Ascending aorta (tissue), 2 donors: ENCODE measurements at regions not wholly inside any gene's neighbourhood (a gene's known extent, or its start where the extent isn't known, plus 50 kb on each side); places are given as distances from the start of the nearest gene placed in this dataset.

Experiments used
- DNase-seq, 2 donors: peaks; one replicate each; pipeline ENCODE4 v3.0.0-alpha.2; 2019; ENCODE audit warnings: low spot score in 2 of 2
- H3K27ac ChIP-seq, 2 donors: fragments of 200-600 bp; sonication (generic); one replicate each; pipeline ENCODE4 v1.5.1; 2016 to 2017; ENCODE audit warnings: mild to moderate bottlenecking in 1 of 2
- H3K27me3 ChIP-seq: fragments of 200-600 bp; sonication (generic); one replicate; pipeline ENCODE4 v1.5.1; 2017
- H3K36me3 ChIP-seq, 2 donors: fragments of 200-600 bp; sonication (generic); one replicate each; pipeline ENCODE4 v1.5.1; 2016
- H3K4me1 ChIP-seq, 2 donors: fragments of 200-600 bp; sonication (generic); one replicate each; pipeline ENCODE4 v1.5.1; 2016 to 2017; ENCODE audit warnings: mild to moderate bottlenecking in 1 of 2
- H3K4me3 ChIP-seq, 2 donors: fragments of 200-600 bp; sonication (generic); one replicate each; pipeline ENCODE4 v1.5.1; 2016 to 2017; ENCODE audit warnings: mild to moderate bottlenecking in 1 of 2
- H3K9me3 ChIP-seq, 2 donors: fragments of 200-600 bp; sonication (generic); one replicate each; pipeline ENCODE4 v1.5.1; 2016
- CTCF ChIP-seq, 3 experiments: fragments of 200-600 bp in 2 of 3; fragments of 450-650 bp in 1 of 3; sonication (generic) in 2 of 3; IDR thresholded peaks; one replicate each; pipeline ENCODE4 v1.5.1; 2016 to 2019; ENCODE audit warnings: antibody characterized with exemption in 3 of 3, mild to moderate bottlenecking in 1 of 3, moderate library complexity in 1 of 3
- intact Hi-C: fragments of 100-400 bp; cut with DNase I; formaldehyde crosslinking; loops from one replicate; pipeline ENCODE4 v1.15.1; 2023

GRCh38 chr12:91853350-91854127 is 292.1 kb downstream of the BTG1 start:
- Histone ChIP-seq H3K27ac (no peak overlapping the region), H3K4me1 (no peaks in the 10 kb centered on the region), H3K4me3 (no peak overlapping the region), H3K9me3 (no peaks in the 10 kb centered on the region), H3K36me3 (no peaks in the 10 kb centered on the region), H3K27me3 (no peaks in the 10 kb centered on the region)
- no peak for TF ChIP-seq CTCF (IDR thresholded peaks at IDR 0.05)
- no peak for DNase-seq
- intact Hi-C loops: no loop called here

- H3K4me3 ChIP-seq: no peak overlapping the region
- no peak overlapping the region for H3K27ac ChIP-seq
- TF ChIP-seq CTCF (IDR thresholded peaks at IDR 0.05): no peak
- H3K36me3 ChIP-seq: no peaks in the 10 kb centered on the region
- H3K9me3 ChIP-seq: no peaks in the 10 kb centered on the region
- no peak for DNase-seq
- intact Hi-C loops: no loop called here
- H3K4me1 ChIP-seq: no peaks in the 10 kb centered on the region
- H3K27me3 ChIP-seq: no peaks in the 10 kb centered on the region
Measured at GRCh38 chr12:91852634-91853033, 293.0 kb downstream of the BTG1 start.

GRCh38 chr12:91851741-91852477 is 293.7 kb downstream of the BTG1 start:
- intact Hi-C loops: no loop called here
- Histone ChIP-seq H3K36me3 (no peaks in the 10 kb centered on the region), H3K27me3 (no peaks in the 10 kb centered on the region), H3K27ac (no peak overlapping the region), H3K4me3 (no peak overlapping the region), H3K9me3 (no peaks in the 10 kb centered on the region), H3K4me1 (no peaks in the 10 kb centered on the region)
- no peak for TF ChIP-seq CTCF (IDR thresholded peaks at IDR 0.05)
- no peak for DNase-seq

- H3K27ac ChIP-seq: no peak overlapping the region
- no peak for DNase-seq
- H3K4me1 ChIP-seq: peaks cover 0 to 3% of the 10 kb centered on the region in 2 donors
- no peak overlapping the region for H3K4me3 ChIP-seq
- intact Hi-C loops: no loop called here
- H3K27me3 ChIP-seq: no peaks in the 10 kb centered on the region
- H3K36me3 ChIP-seq: no peaks in the 10 kb centered on the region
- H3K9me3 ChIP-seq: no peaks in the 10 kb centered on the region
- no peak for TF ChIP-seq CTCF (IDR thresholded peaks at IDR 0.05)
Measured at GRCh38 chr12:91846466-91847055, 299.1 kb downstream of the BTG1 start.

- Histone ChIP-seq H3K36me3 (no peaks in the 10 kb centered on the region), H3K27ac (no peak overlapping the region), H3K4me3 (no peak overlapping the region), H3K4me1 (peaks cover 0 to 3% of the 10 kb centered on the region in 2 donors), H3K27me3 (no peaks in the 10 kb centered on the region), H3K9me3 (no peaks in the 10 kb centered on the region)
- no peak for DNase-seq
- TF ChIP-seq CTCF (IDR thresholded peaks at IDR 0.05): no peak
- intact Hi-C loops: no loop called here
Measured at GRCh38 chr12:91845365-91845764, 300.3 kb downstream of the BTG1 start.
